BLaER1 treated with 17β-estradiol and CSF1 and Interleukin-3, amounts not matched to agents 10 nM and 100 nM (cell line): ENCODE measurements at regions not wholly inside any gene's neighbourhood (a gene's known extent, or its start where the extent isn't known, plus 50 kb on each side); places are given as distances from the start of the nearest gene placed in this dataset.

Experiments
- H3K27ac ChIP-seq, 11 experiments: shearing (Covaris generic); formaldehyde crosslinking; 2 replicates each; pipeline ENCODE4 v1.8.1; 2022
- H3K27me3 ChIP-seq, 11 experiments: shearing (Covaris generic); formaldehyde crosslinking; 2 replicates each; pipeline ENCODE4 v1.8.1; 2022
- H3K36me3 ChIP-seq, 11 experiments: shearing (Covaris generic); formaldehyde crosslinking; 2 replicates each; pipeline ENCODE4 v1.8.1; 2022
- H3K4me1 ChIP-seq, 10 experiments: shearing (Covaris generic); formaldehyde crosslinking; 2 replicates each; pipeline ENCODE4 v1.8.1; 2022
- H3K4me2 ChIP-seq, 11 experiments: shearing (Covaris generic); formaldehyde crosslinking; 2 replicates each; pipeline ENCODE4 v1.8.1; 2022
- H3K4me3 ChIP-seq, 10 experiments: shearing (Covaris generic); formaldehyde crosslinking; 2 replicates each; pipeline ENCODE4 v1.8.1; 2022
- H3K9ac ChIP-seq, 11 experiments: shearing (Covaris generic); formaldehyde crosslinking; 2 replicates each; pipeline ENCODE4 v1.8.1; 2022
- H3K9me3 ChIP-seq, 11 experiments: shearing (Covaris generic); formaldehyde crosslinking; replicated peaks in 1 of 11; 2 replicates each; pipeline ENCODE4 v1.8.1; 2022
- H4K20me1 ChIP-seq, 11 experiments: shearing (Covaris generic); formaldehyde crosslinking; 2 replicates each; pipeline ENCODE4 v1.8.1; 2022
- Cebpa-rat ChIP-seq, 11 experiments: shearing (Covaris generic); IDR thresholded peaks; 2 replicates each; pipeline ENCODE4 v1.8.1; 2022

DNA sequence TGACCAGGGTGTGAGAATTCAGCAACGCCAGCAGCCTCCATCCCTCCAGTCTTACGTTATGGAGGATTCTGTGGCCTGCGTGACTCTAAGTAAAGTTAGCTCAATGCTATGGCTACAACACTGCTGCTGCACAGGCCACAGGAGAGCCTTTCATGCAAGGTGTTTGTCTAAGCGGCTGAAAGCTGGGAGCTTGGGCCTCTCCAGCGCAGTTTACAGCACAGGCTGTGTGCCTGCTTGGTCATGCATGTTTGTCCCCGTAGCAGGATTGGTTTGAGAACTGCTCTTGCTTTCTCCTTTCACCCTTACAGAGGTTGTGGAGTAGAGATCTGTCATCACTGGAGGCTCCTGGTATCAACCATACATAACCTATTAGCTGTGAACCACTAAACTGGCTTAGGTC, 113.1 kb upstream of the TMCC3 start:
- Histone ChIP-seq H3K9ac (no peak overlapping the region), H3K4me1 (peaks cover 7 to 28% (median 18%) of the 10 kb centered on the region in 10 experiments), H3K27me3 (no peaks in the 10 kb centered on the region), H3K27ac (peak overlapping the region in 3 of 11 experiments; percentile 25 to 35 (median 31); a peak in 2 of 22 replicates), H4K20me1 (no peaks in the 10 kb centered on the region), H3K36me3 (no peaks in the 10 kb centered on the region), H3K4me3 (no peak overlapping the region), H3K9me3 (no peaks in the 10 kb centered on the region), H3K4me2 (peak overlapping the region in 2 of 11 experiments; percentile 2 to 40; a peak in 2 of 22 replicates)
- TF ChIP-seq Cebpa-rat (IDR thresholded peaks at IDR 0.05), result no peak

DNA sequence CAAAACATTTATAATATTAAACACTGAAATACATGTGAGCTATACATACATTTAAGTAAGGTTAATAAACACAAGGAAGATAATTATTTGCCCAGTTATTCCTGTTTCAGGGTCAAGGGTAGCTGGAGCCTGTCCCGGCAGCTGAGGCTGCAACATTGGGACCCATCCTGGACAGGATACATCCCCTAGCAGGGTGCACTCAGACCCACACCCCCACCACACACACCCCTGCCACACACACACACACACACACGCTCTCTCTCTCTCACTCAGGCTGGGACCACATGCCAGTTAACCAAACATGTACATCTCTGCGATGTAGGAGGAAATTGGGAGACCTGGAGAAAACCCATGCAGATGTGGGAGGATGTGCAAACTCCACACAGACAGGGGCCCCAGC, 112.6 kb upstream of the TMCC3 start:
- no peak overlapping the region for H3K4me3 ChIP-seq
- no peaks in the 10 kb centered on the region for H3K27me3 ChIP-seq
- peak overlapping the region in 3 of 11 experiments; percentile 5 to 35 (median 31); a peak in 4 of 22 replicates for H3K27ac ChIP-seq
- H4K20me1 ChIP-seq, result no peaks in the 10 kb centered on the region
- no peak overlapping the region for H3K9ac ChIP-seq
- H3K36me3 ChIP-seq, result no peaks in the 10 kb centered on the region
- peaks cover 1 to 22% (median 13%) of the 10 kb centered on the region in 10 experiments; a peak in 19 of 20 replicates for H3K4me1 ChIP-seq
- no peak for TF ChIP-seq Cebpa-rat (IDR thresholded peaks at IDR 0.05)
- H3K9me3 ChIP-seq, result no peaks in the 10 kb centered on the region
- H3K4me2 ChIP-seq, result peak overlapping the region in 5 of 11 experiments; percentile 2 to 40 (median 26); a peak in 5 of 22 replicates

DNA sequence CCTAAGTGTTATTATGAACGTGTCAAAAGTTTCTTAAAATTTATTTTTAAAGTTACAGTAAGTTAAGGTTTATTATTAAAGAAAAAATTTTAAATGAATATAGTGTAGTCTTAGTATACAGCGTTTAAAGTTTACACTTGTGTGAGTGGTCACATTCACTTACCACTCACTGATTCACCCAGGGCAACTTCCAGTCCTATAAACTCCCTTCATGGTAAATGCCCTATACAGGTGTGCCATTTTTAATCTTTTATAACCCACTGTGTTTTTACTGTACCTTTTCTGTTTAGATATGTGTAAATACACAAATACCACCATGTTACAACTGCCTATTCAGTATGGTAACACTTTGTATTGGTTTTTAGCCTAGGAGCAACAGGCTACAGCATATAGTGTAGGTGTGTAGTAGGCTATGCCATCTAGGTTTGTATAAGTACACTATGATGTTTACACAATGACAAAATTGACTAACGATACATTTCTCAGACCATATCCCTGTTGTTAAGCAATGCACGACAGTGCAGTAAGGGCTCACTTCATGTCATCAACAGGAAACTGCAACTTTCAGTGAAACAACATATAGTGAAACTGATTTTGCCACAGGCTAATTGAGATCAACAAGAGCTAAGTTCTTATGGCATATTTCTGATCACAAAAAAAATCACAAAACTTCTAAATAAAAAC, 112.0 kb upstream of the TMCC3 start:
- Histone ChIP-seq H3K27me3 (no peaks in the 10 kb centered on the region), H3K4me1 (peaks cover 0 to 17% (median 12%) of the 10 kb centered on the region in 10 experiments; a peak in 15 of 20 replicates), H3K4me2 (peak overlapping the region in 5 of 11 experiments; percentile 2 to 40 (median 26); a peak in 5 of 22 replicates), H3K9me3 (no peaks in the 10 kb centered on the region), H3K36me3 (no peaks in the 10 kb centered on the region), H3K27ac (peak overlapping the region in 2 of 11 experiments; percentile 4 to 5; a peak in 1 of 22 replicates), H3K4me3 (no peak overlapping the region), H3K9ac (no peak overlapping the region), H4K20me1 (no peaks in the 10 kb centered on the region)
- TF ChIP-seq Cebpa-rat (IDR thresholded peaks at IDR 0.05), result no peak

DNA sequence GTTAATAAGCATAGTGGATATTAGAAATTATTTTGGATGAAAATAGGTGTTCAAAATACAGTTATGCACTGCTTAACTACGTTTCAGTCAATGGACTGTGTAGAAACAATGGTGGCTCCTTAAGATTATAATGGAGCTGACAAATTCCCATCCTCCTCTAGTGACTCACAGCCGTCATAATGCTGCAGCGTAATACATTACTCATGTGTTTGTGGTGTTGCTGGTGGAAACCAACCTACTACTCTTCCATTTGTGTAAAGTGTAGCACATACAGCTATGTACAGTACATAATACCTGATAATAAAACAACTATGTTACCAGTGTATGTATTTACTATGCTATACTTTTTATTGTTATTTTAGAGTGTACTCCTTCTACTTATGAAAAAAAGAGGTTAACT, 111.2 kb upstream of the TMCC3 start:
- no peaks in the 10 kb centered on the region for H4K20me1 ChIP-seq
- peaks cover 0 to 17% (median 12%) of the 10 kb centered on the region in 10 experiments; a peak in 14 of 20 replicates for H3K4me1 ChIP-seq
- TF ChIP-seq Cebpa-rat (IDR thresholded peaks at IDR 0.05), result no peak
- H3K4me3 ChIP-seq, result no peak overlapping the region
- no peaks in the 10 kb centered on the region for H3K9me3 ChIP-seq
- no peaks in the 10 kb centered on the region for H3K27me3 ChIP-seq
- H3K36me3 ChIP-seq, result no peaks in the 10 kb centered on the region
- H3K27ac ChIP-seq, result no peak overlapping the region
- H3K9ac ChIP-seq, result no peak overlapping the region
- H3K4me2 ChIP-seq, result no peak overlapping the region

DNA sequence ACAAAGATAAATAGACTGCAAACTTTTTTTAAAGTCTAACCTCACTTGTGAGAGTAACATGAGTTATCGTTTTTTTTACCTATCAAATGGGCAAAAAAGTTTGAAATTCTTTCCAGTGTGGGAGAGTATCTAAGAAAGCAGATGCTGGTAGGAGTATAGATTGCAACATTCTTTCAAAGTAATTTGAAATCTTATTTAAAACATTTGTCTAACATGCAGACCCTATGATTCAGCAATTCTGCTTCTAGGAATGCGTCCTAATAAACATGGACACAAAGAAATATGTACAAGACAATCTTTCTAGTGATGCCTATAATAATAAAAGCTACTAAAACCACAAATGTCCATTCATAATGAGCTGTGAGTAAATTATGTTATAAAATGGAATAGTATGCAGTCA, 110.4 kb upstream of the TMCC3 start:
- Histone ChIP-seq H3K4me3 (no peak overlapping the region), H4K20me1 (no peaks in the 10 kb centered on the region), H3K27me3 (no peaks in the 10 kb centered on the region), H3K4me1 (peaks cover 0 to 17% (median 12%) of the 10 kb centered on the region in 10 experiments; a peak in 14 of 20 replicates), H3K4me2 (no peak overlapping the region), H3K27ac (no peak overlapping the region), H3K9ac (no peak overlapping the region), H3K9me3 (no peaks in the 10 kb centered on the region), H3K36me3 (no peaks in the 10 kb centered on the region)
- TF ChIP-seq Cebpa-rat (IDR thresholded peaks at IDR 0.05), result no peak

DNA sequence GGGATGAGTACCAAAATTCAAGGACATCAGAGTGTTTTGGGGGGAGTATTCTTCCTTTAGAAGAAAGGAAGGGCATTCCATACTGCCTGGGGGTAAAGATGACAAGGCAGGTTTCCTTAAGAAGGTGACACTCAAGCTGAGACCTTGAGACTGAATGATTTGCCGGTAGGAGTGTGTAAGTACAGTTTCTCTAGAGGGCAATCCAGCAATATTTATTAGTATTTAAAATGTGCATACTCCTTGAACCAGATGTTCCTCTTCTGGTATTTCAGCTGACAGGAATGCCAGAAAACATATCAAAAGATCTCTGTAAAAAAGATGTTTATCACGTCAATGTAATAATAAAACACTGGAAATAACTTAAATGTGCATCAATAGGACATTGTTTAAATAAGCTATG, 106.4 kb upstream of the TMCC3 start:
- H4K20me1 ChIP-seq, result no peaks in the 10 kb centered on the region
- no peaks in the 10 kb centered on the region for H3K4me1 ChIP-seq
- H3K9ac ChIP-seq, result no peak overlapping the region
- no peaks in the 10 kb centered on the region for H3K27me3 ChIP-seq
- no peaks in the 10 kb centered on the region for H3K9me3 ChIP-seq
- no peak overlapping the region for H3K27ac ChIP-seq
- H3K4me2 ChIP-seq, result no peak overlapping the region
- TF ChIP-seq Cebpa-rat (IDR thresholded peaks at IDR 0.05), result no peak
- no peak overlapping the region for H3K4me3 ChIP-seq
- H3K36me3 ChIP-seq, result no peaks in the 10 kb centered on the region

DNA sequence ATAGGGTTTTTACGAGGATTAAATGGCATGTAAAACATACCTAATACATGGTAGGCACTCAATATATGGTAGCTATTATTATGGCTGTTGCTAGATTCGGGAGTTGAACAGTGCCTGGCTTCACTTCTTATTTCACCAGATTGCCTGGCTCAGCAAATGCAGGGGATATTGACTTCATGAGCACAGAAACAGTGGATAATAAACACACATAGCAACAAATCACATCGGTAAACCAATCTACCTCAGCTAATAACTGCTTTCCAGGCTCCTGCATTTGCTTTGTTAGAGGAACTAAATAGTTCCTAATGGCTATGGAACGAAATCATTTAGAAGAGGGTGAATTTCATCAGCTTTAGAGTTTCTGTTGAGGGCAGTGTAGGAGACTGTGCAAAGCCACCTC, 105.2 kb upstream of the TMCC3 start:
- TF ChIP-seq Cebpa-rat (IDR thresholded peaks at IDR 0.05), result no peak
- Histone ChIP-seq H4K20me1 (no peaks in the 10 kb centered on the region), H3K9ac (no peak overlapping the region), H3K4me3 (no peak overlapping the region), H3K4me1 (no peaks in the 10 kb centered on the region), H3K27ac (no peak overlapping the region), H3K9me3 (no peaks in the 10 kb centered on the region), H3K4me2 (no peak overlapping the region), H3K36me3 (no peaks in the 10 kb centered on the region), H3K27me3 (no peaks in the 10 kb centered on the region)

DNA sequence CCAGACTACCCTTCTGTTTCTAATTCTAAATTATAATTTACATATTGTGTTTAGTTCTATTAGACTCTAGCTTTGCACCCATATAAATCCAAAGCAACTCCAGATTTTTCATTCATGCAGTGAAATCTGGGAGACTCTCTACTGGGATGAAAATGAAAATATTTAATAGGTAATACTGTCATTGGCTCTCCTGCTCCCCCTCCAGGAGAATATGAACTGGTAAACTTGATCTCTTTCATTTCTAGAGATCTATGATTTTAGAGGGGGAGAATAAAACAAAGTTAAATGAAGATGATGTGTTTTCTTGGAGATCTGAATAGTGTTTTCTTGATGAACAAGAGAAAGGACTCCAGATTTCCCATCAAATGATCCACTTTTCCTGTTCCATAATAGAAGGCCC, 104.3 kb upstream of the TMCC3 start:
- Histone ChIP-seq H3K4me1 (no peaks in the 10 kb centered on the region), H3K27ac (no peak overlapping the region), H3K4me3 (no peak overlapping the region), H3K27me3 (no peaks in the 10 kb centered on the region), H3K4me2 (no peak overlapping the region), H4K20me1 (no peaks in the 10 kb centered on the region), H3K36me3 (no peaks in the 10 kb centered on the region), H3K9ac (no peak overlapping the region), H3K9me3 (no peaks in the 10 kb centered on the region)
- TF ChIP-seq Cebpa-rat (IDR thresholded peaks at IDR 0.05), result no peak

DNA sequence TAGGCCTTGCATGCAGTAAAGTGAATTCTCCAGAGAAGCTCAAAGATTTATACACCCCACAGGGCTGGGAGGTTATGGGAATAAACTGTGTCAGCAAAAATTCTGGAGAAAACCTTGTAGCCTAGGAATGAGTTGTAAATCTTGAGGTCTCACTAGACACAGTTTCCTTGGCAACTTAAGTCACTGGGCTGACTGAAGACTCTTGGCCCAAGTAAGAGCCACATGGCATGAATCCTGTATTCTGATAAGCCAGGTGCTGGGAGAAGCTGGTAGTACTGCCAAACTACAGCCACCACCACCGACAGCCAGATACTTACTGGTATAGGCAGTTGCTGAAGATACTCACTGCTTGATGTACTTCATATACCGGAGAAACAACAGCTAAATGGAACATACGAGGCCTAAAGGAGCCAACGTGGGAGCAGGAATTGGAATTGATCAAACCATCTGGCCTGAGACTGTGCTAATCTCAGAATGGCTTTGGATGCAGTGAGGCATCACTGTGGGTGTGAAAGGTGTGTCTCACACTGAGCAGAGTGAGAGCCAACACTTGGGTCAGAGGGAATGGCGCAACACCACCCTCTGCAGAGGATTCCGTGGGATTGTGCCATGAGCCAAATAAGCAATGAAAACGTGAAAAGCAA, 102.8 kb upstream of the TMCC3 start:
- H3K4me3 ChIP-seq, result no peak overlapping the region
- H3K9me3 ChIP-seq, result no peaks in the 10 kb centered on the region
- no peak overlapping the region for H3K4me2 ChIP-seq
- H3K9ac ChIP-seq, result no peak overlapping the region
- H4K20me1 ChIP-seq, result no peaks in the 10 kb centered on the region
- H3K36me3 ChIP-seq, result no peaks in the 10 kb centered on the region
- no peaks in the 10 kb centered on the region for H3K4me1 ChIP-seq
- TF ChIP-seq Cebpa-rat (IDR thresholded peaks at IDR 0.05), result no peak
- no peak overlapping the region for H3K27ac ChIP-seq
- H3K27me3 ChIP-seq, result no peaks in the 10 kb centered on the region

DNA sequence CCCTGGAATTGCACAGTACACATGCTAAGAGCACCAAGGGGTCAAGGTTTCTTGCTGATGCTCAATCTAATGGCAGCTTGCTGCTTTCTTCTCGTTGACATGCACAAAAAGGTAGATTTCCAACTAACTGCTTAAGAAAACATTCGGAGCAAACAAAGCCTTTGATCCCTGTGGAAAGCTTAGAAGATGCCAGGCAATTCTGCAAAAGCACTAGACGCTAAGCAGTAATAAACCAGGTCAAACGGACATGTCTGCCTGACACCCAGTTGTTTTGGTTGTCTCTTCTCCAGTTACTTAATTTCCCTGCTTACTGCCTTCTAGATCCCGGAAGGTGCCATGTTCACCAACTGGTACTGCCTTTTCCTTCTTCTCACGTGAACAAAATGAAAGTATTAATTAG, 100.5 kb upstream of the TMCC3 start:
- no peaks in the 10 kb centered on the region for H3K27me3 ChIP-seq
- no peaks in the 10 kb centered on the region for H4K20me1 ChIP-seq
- no peak overlapping the region for H3K9ac ChIP-seq
- H3K9me3 ChIP-seq, result no peaks in the 10 kb centered on the region; a peak in 1 of 22 replicates
- H3K4me1 ChIP-seq, result no peaks in the 10 kb centered on the region
- no peak overlapping the region for H3K4me3 ChIP-seq
- no peak for TF ChIP-seq Cebpa-rat (IDR thresholded peaks at IDR 0.05)
- no peaks in the 10 kb centered on the region for H3K36me3 ChIP-seq
- no peak overlapping the region for H3K4me2 ChIP-seq
- H3K27ac ChIP-seq, result no peak overlapping the region
